Caco-2 (cell line): ENCODE measurements at regions not wholly inside any gene's neighbourhood (a gene's known extent, or its start where the extent isn't known, plus 50 kb on each side); places are given as distances from the start of the nearest gene placed in this dataset.

Source experiments
- BruUV-seq: library from RNA; stranded (reverse); fragments of 400-500 nt; replicated peaks from 2 replicates; lab custom pipeline; 2021; lab: Mats Ljungman, UMichigan
- CTCF ChIA-PET: fragments of 300-600 bp; sonication (Branson Sonifier 250); formaldehyde crosslinking; loops from one replicate; lab custom pipeline; 2022; ENCODE audit warnings: antibody characterized with exemption; lab: Charles Lee
- POLR2A ChIA-PET: fragments of 300-600 bp; sonication (Branson Sonifier 250); formaldehyde crosslinking; loops from one replicate; lab custom pipeline; 2022; ENCODE audit warnings: antibody characterized with exemption; lab: Charles Lee
- DNase-seq, 2 experiments: peaks; one replicate each; pipeline versions ENCODE4 v3.0.0 to v3.0.0-alpha.2; 2020 to 2022
- H3K27me3 ChIP-seq: replicated peaks from 2 replicates; pipeline ENCODE4 v1.6.0; 2011; ENCODE audit warnings: low read length; ENCODE audit not compliant: control insufficient read depth, insufficient read depth
- H3K36me3 ChIP-seq: 2 replicates; pipeline ENCODE4 v1.5.1; 2011; ENCODE audit warnings: low read length; ENCODE audit not compliant: control insufficient read depth, insufficient read depth
- H3K4me1 ChIP-seq: fragments of 250-450 bp; sonication (Bioruptor Pico); 2 replicates; pipeline ENCODE4 v1.5.1; 2020; ENCODE audit warnings: mild to moderate bottlenecking
- H3K4me3 ChIP-seq: 2 replicates; pipeline ENCODE4 v1.5.1; 2011; ENCODE audit warnings: low read depth, mild to moderate bottlenecking, control low read depth, low read length
- H3K9me3 ChIP-seq: fragments of 250-450 bp; sonication (Bioruptor Pico); 2 replicates; pipeline ENCODE4 v1.5.1; 2020; ENCODE audit warnings: mild to moderate bottlenecking, moderate library complexity
- H3K27ac Mint-ChIP-seq: one replicate; pipeline ENCODE4 v1.8.0; 2022; ENCODE audit warnings: mixed read lengths; ENCODE audit not compliant: unreplicated experiment
- H3K27me3 Mint-ChIP-seq: one replicate; pipeline ENCODE4 v1.8.0; 2022; ENCODE audit warnings: mixed read lengths; ENCODE audit not compliant: insufficient read depth, unreplicated experiment
- H3K36me3 Mint-ChIP-seq: one replicate; pipeline ENCODE4 v1.8.0; 2022; ENCODE audit warnings: mild to moderate bottlenecking, mixed read lengths; ENCODE audit not compliant: insufficient read depth, unreplicated experiment
- H3K4me1 Mint-ChIP-seq: one replicate; pipeline ENCODE4 v1.8.0; 2022; ENCODE audit warnings: low read depth, mixed read lengths; ENCODE audit not compliant: unreplicated experiment
- H3K4me3 Mint-ChIP-seq: one replicate; pipeline ENCODE4 v1.8.0; 2022; ENCODE audit warnings: mild to moderate bottlenecking, moderate library complexity, mixed read lengths; ENCODE audit not compliant: unreplicated experiment
- H3K9me3 Mint-ChIP-seq: one replicate; pipeline ENCODE4 v1.8.0; 2022; ENCODE audit warnings: mixed read lengths; ENCODE audit not compliant: unreplicated experiment
- intact Hi-C: fragments of 100-400 bp; cut with micrococcal nuclease; formaldehyde crosslinking; loops from one replicate; pipeline ENCODE4 v1.10.0; 2022; ENCODE audit not compliant: unreplicated experiment
- TF ChIP-seq, protein P1 (sequence below), 2 experiments: fragments of 200-600 bp in 1 of 2; IDR thresholded peaks; 1 replicate in 1 of 2; 2 replicates in 1 of 2; pipeline versions ENCODE4 v1.5.1 to v1.8.0; 2011 to 2022; ENCODE audit warnings: antibody characterized with exemption in 1 of 2, control low read depth in 1 of 2, inconsistent platforms in 1 of 2, low read depth in 1 of 2, low read length in 1 of 2, mild to moderate bottlenecking in 1 of 2, moderate library complexity in 1 of 2; ENCODE audit not compliant: insufficient read depth in 1 of 2, severe bottlenecking in 1 of 2, unreplicated experiment in 1 of 2

DNA sequence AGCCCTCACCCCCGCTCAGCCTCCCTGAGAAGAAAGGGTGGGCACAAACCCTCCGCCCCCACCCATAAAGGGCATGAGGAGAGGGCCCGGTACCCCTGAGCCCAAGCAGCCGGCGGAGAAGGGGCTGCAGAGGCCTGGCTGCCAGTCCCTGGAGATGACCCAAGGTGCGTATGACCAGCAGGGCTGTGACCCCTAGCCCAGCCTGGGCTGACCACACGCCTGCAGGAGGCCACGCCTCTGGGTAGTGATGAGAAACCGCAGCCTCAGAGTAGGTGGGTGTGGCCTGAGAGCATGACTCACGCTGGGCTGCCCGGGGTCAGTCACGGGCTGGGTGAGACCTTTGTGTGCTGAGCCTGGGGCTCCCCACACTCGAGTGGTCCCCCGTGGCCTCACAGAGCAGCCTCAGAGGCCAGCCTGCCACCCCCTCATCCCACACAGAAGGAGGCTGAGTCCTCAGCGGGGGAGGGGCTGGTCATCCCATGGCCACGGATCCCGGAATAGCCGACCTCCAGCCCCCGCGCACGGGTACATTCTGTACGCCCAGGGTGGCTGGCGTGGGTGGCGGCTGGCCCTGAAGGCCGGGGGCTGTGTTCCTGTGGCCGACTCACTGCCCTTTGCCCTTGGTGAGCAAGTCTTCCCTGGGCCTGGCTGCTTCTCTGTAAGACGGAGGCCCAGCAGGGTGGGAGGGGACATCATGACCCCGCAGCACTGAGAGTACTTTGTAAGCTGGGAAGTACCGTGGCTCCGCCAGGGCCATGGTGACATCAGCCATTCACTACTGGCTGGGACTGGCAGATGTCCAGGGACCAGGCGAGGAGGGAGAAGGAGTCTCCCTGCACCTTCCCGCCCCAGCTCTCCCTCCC lies 110.8 kb upstream of the OTOS start:
- Mint-ChIP-seq H3K27me3 (no peaks in the 10 kb centered on the region), H3K36me3 (peaks cover 90% of the 10 kb centered on the region), H3K4me3 (no peak overlapping the region), H3K27ac (peak overlapping the region; percentile 25), H3K9me3 (no peaks in the 10 kb centered on the region), H3K4me1 (peaks cover 1% of the 10 kb centered on the region)
- intact Hi-C loops: no loop called here
- H3K36me3 ChIP-seq: no peaks in the 10 kb centered on the region; the same call in 1 of the 2 replicates
- peak; percentile 57 to 84 for DNase-seq
- H3K4me1 ChIP-seq: peaks cover 50% of the 10 kb centered on the region
- no peak overlapping the region for H3K4me3 ChIP-seq
- TF ChIP-seq, protein P1, sequence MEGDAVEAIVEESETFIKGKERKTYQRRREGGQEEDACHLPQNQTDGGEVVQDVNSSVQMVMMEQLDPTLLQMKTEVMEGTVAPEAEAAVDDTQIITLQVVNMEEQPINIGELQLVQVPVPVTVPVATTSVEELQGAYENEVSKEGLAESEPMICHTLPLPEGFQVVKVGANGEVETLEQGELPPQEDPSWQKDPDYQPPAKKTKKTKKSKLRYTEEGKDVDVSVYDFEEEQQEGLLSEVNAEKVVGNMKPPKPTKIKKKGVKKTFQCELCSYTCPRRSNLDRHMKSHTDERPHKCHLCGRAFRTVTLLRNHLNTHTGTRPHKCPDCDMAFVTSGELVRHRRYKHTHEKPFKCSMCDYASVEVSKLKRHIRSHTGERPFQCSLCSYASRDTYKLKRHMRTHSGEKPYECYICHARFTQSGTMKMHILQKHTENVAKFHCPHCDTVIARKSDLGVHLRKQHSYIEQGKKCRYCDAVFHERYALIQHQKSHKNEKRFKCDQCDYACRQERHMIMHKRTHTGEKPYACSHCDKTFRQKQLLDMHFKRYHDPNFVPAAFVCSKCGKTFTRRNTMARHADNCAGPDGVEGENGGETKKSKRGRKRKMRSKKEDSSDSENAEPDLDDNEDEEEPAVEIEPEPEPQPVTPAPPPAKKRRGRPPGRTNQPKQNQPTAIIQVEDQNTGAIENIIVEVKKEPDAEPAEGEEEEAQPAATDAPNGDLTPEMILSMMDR (IDR thresholded peaks at IDR 0.05; ENCODE audit: insufficient read depth in 1 of 2, low read depth in 1 of 2, low read length in 1 of 2, severe bottlenecking in 1 of 2, unreplicated experiment in 1 of 2): no peak
- H3K27me3 ChIP-seq: no peaks in the 10 kb centered on the region
- ChIA-PET CTCF (no interaction called here), POLR2A (no interaction called here)
- no peaks in the 10 kb centered on the region for H3K9me3 ChIP-seq
- BruUV-seq: no TSS peak

DNA sequence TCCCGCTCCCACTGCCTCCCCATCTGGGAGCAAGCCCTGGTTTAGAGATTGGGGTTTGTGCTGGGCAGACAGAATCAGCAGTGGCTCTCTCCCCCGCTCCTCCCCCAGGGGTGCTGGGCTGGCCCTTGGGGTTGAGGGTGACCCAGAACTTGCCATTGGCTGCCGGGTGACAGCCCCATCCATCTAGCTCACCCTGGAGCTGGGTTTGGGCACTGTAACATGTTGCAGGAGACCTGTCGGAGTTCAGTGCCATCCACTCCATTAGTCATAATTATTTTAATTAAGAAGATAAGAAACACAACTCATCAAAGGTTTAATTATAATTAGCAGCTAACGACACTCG lies 111.4 kb upstream of the OTOS start:
- no peak for DNase-seq
- intact Hi-C loops: no loop called here
- Mint-ChIP-seq H3K4me3 (no peak overlapping the region), H3K27me3 (no peaks in the 10 kb centered on the region), H3K4me1 (peaks cover 7% of the 10 kb centered on the region), H3K36me3 (peaks cover 93% of the 10 kb centered on the region), H3K27ac (peak overlapping the region; percentile 25), H3K9me3 (no peaks in the 10 kb centered on the region)
- Histone ChIP-seq H3K27me3 (no peaks in the 10 kb centered on the region), H3K36me3 (no peaks in the 10 kb centered on the region; the same call in 1 of the 2 replicates), H3K9me3 (no peaks in the 10 kb centered on the region), H3K4me1 (peaks cover 54% of the 10 kb centered on the region), H3K4me3 (no peak overlapping the region)
- ChIA-PET CTCF (no interaction called here), POLR2A (interaction anchor here (0.6 kb wide), 1 partner anchor 15 kb away, joined by 3 read pairs; no protein-coding TSS in a partner anchor)
- BruUV-seq: no TSS peak
- TF ChIP-seq, protein P1 (IDR thresholded peaks at IDR 0.05; ENCODE audit: insufficient read depth in 1 of 2, low read depth in 1 of 2, low read length in 1 of 2, severe bottlenecking in 1 of 2, unreplicated experiment in 1 of 2): no peak

DNA sequence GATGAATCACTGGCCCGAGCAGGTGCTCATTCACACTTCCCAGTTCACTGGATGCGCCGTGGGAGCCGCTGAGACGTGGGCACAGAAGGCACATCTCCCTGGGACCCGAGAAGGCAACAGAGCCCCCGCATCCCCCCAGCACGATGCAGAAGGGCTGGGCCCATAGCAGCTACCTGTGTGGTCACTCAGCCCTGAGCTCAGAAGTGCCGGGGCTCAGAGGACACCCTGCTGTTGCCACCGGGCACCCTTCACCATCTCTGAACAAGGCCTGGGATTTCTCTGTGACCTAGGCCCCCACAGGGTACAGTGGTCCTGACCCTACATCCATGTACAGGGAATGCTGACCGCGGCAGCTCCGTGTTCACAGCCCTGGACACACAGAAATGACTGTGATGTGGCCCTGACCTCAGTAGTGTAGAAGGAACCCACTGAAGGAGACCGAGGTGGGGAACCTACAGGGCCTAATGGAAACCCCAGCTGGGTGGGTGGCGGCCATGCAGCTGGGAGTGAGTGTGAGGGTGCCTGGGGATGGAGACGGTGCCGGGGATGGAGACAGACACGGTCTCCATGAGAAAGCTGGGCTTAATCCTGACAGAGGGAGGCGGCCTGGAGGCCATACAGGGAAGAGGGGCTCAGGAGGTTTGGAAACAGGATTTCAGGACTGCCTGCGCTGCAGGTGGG lies 111.9 kb upstream of the OTOS start:
- no peak overlapping the region for H3K4me3 ChIP-seq
- TF ChIP-seq, protein P1 (IDR thresholded peaks at IDR 0.05; ENCODE audit: insufficient read depth in 1 of 2, low read depth in 1 of 2, low read length in 1 of 2, severe bottlenecking in 1 of 2, unreplicated experiment in 1 of 2): no peak
- no peaks in the 10 kb centered on the region for H3K27me3 ChIP-seq
- no peak for DNase-seq
- no peaks in the 10 kb centered on the region; the same call in 1 of the 2 replicates for H3K36me3 ChIP-seq
- BruUV-seq: no TSS peak
- Mint-ChIP-seq H3K4me3 (peak overlapping the region; percentile 22), H3K36me3 (peaks cover 88% of the 10 kb centered on the region), H3K27ac (no peak overlapping the region), H3K27me3 (no peaks in the 10 kb centered on the region), H3K4me1 (peaks cover 7% of the 10 kb centered on the region), H3K9me3 (no peaks in the 10 kb centered on the region)
- intact Hi-C loops: no loop called here
- H3K4me1 ChIP-seq: peaks cover 59% of the 10 kb centered on the region
- POLR2A ChIA-PET: interaction anchor here (0.6 kb wide), 1 partner anchor 14 kb away, joined by 3 read pairs; no protein-coding TSS in a partner anchor
- CTCF ChIA-PET: no interaction called here
- H3K9me3 ChIP-seq: no peaks in the 10 kb centered on the region
